Endothelial cell of umbilical vein (primary cell): ENCODE measurements at regions not wholly inside any gene's neighbourhood (a gene's known extent, or its start where the extent isn't known, plus 50 kb on each side); places are given as distances from the start of the nearest gene placed in this dataset.

ENCODE experiments used
- BruUV-seq: library from RNA; stranded (reverse); fragments of 400-500 nt; replicated peaks from 2 replicates; lab custom pipeline; 2021; lab: Mats Ljungman, UMichigan
- CTCF ChIA-PET: fragments of 300-600, 350-600 bp; sonication (Branson Sonifier 250); formaldehyde crosslinking; loops from one replicate; lab custom pipeline; 2021; ENCODE audit warnings: antibody characterized with exemption, inconsistent platforms; lab: Charles Lee
- POLR2A ChIA-PET: fragments of 300-600, 350-600 bp; sonication (Branson Sonifier 250); formaldehyde crosslinking; loops from one replicate; lab custom pipeline; 2021; ENCODE audit warnings: antibody characterized with exemption, inconsistent platforms; lab: Charles Lee
- DNase-seq: peaks from one replicate; pipeline ENCODE4 v3.0.0-alpha.2; 2011; ENCODE audit warnings: low read depth, low spot score
- FAIRE-seq: peaks from 2 replicates; lab custom pipeline; 2011; peaks lifted over from hg19 to GRCh38; lab: Jason Lieb, UNC
- H2AFZ ChIP-seq: 2 replicates; pipeline ENCODE4 v1.6.0; 2012; ENCODE audit warnings: low read depth, low read length, control low read depth, inconsistent platforms
- H3K27ac ChIP-seq: 2 replicates; pipeline ENCODE4 v1.5.1; 2011; ENCODE audit warnings: low read depth, mild to moderate bottlenecking, control low read depth, low read length, moderate library complexity; ENCODE audit not compliant: insufficient read depth
- H3K27me3 ChIP-seq, 2 experiments: 2 replicates each; pipeline versions ENCODE4 v1.6.0 to v1.6.1; 2011; ENCODE audit warnings: low read length in 2 of 2, mixed read lengths in 1 of 2; ENCODE audit not compliant: control insufficient read depth in 2 of 2, insufficient read depth in 2 of 2
- H3K36me3 ChIP-seq, 2 experiments: 2 replicates in 1 of 2; 3 replicates in 1 of 2; pipeline ENCODE4 v1.5.1; 2011; ENCODE audit warnings: low read length in 2 of 2, mild to moderate bottlenecking in 1 of 2, moderate library complexity in 1 of 2; ENCODE audit not compliant: control insufficient read depth in 2 of 2, insufficient read depth in 2 of 2; ENCODE audit errors: extremely low read depth in 1 of 2
- H3K4me1 ChIP-seq: 3 replicates; pipeline ENCODE4 v1.5.1; 2011; ENCODE audit warnings: mild to moderate bottlenecking, low read length; ENCODE audit not compliant: control insufficient read depth, insufficient read depth; ENCODE audit errors: extremely low read depth
- H3K4me2 ChIP-seq: 2 replicates; pipeline ENCODE4 v1.6.1; 2011; ENCODE audit warnings: low read length, control low read depth, mixed read lengths; ENCODE audit not compliant: insufficient read depth
- H3K4me3 ChIP-seq, 3 experiments: fragments of 200-600 bp in 1 of 3; sonication (generic), shearing (Covaris generic) in 1 of 3; replicated peaks in 1 of 3; 2 replicates each; pipeline ENCODE4 v1.5.1; 2011 to 2016; ENCODE audit warnings: control low read depth in 3 of 3, low read length in 3 of 3, mild to moderate bottlenecking in 2 of 3, inconsistent platforms in 1 of 3, low read depth in 1 of 3, moderate library complexity in 1 of 3; ENCODE audit not compliant: insufficient read depth in 1 of 3
- H3K79me2 ChIP-seq: 2 replicates; pipeline ENCODE4 v1.6.0; 2012; ENCODE audit warnings: low read length, inconsistent platforms; ENCODE audit not compliant: control insufficient read depth, insufficient read depth
- H3K9ac ChIP-seq: replicated peaks from 2 replicates; pipeline ENCODE3; 2011; ENCODE audit warnings: low read length, control low read depth; ENCODE audit not compliant: insufficient read depth; ENCODE audit errors: extremely low read depth
- H3K9me1 ChIP-seq: replicated peaks from 3 replicates; pipeline ENCODE4 v1.6.0; 2011; ENCODE audit warnings: mild to moderate bottlenecking, low read length; ENCODE audit not compliant: control insufficient read depth, insufficient read depth; ENCODE audit errors: extremely low read depth
- H3K9me3 ChIP-seq: replicated peaks from 2 replicates; pipeline ENCODE4 v1.5.1; 2012; ENCODE audit warnings: low read length, inconsistent platforms; ENCODE audit not compliant: control insufficient read depth, insufficient read depth
- H4K20me1 ChIP-seq: replicated peaks from 2 replicates; pipeline ENCODE3; 2011; ENCODE audit warnings: mild to moderate bottlenecking, low read length; ENCODE audit not compliant: control insufficient read depth, insufficient read depth; ENCODE audit errors: extremely low read depth
- EZH2 ChIP-seq: IDR thresholded peaks from 2 replicates; pipeline ENCODE4 v1.6.1; 2012; ENCODE audit warnings: borderline replicate concordance, low read depth, mild to moderate bottlenecking, moderate library complexity, low read length, inconsistent platforms; ENCODE audit not compliant: severe bottlenecking
- FOS ChIP-seq: IDR thresholded peaks from 2 replicates; pipeline ENCODE4 v1.6.1; 2011; ENCODE audit warnings: mild to moderate bottlenecking, low read length, moderate library complexity, borderline replicate concordance; ENCODE audit not compliant: insufficient read depth
- JUN ChIP-seq: IDR thresholded peaks from 2 replicates; pipeline ENCODE4 v1.6.1; 2011; ENCODE audit warnings: borderline replicate concordance, low read depth; ENCODE audit not compliant: insufficient read length, insufficient read depth
- POLR2A ChIP-seq: IDR thresholded peaks from 2 replicates; pipeline ENCODE4 v1.6.1; 2012; ENCODE audit warnings: low read depth, mild to moderate bottlenecking, control low read depth, low read length
- POLR2AphosphoS5 ChIP-seq: IDR thresholded peaks from 2 replicates; pipeline ENCODE4 v1.6.1; 2012; ENCODE audit warnings: low read depth, mild to moderate bottlenecking, control low read depth, low read length, moderate library complexity; ENCODE audit not compliant: insufficient read depth
- dilution Hi-C: fragments of 300-500 bp; cut with MboI; formaldehyde crosslinking; loops from one replicate; pipeline ENCODE4 v1.15.0; 2019; ENCODE audit warnings: low sequenced_read_pairs; ENCODE audit not compliant: extremely low pct_ligation_motif_present
- intact Hi-C: fragments of 100-400 bp; cut with micrococcal nuclease; formaldehyde crosslinking; loops from one replicate; pipeline ENCODE4 v1.10.0; 2022
- TF ChIP-seq, protein P1 (sequence below): IDR thresholded peaks from 2 replicates; pipeline ENCODE4 v1.6.1; 2011; ENCODE audit not compliant: insufficient read depth, insufficient read length

DNA sequence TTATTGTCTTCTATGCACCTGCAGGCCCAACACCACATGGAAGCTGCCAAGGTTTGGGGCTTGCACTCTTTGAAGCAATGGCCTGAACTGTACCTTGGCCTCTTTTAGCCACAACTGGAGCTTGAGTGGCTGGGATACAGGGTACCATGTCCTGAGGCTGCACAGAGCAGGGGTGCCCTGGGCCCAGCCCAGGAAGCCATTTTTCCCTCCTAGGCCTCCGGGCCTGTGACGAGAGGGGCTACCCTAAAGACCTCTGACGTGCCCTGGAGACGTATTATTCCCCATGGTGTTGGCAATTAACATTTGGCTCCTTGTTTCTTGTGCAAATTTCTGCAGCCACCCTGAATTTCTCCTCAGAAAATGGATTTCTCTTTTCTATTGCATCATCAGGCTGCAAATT lies 519.9 kb upstream of the MAGEB18 start:
- POLR2A ChIA-PET = no interaction called here
- DNase-seq = no peak
- H3K27me3 ChIP-seq = no peaks in the 10 kb centered on the region
- dilution Hi-C loops (no loop called here), intact Hi-C loops (no loop called here)
- no peaks in the 10 kb centered on the region for H3K9me1 ChIP-seq
- no peak overlapping the region for H3K27ac ChIP-seq
- H3K36me3 ChIP-seq = no peaks in the 10 kb centered on the region
- CTCF ChIA-PET = no interaction called here
- H2AFZ ChIP-seq = no peak overlapping the region
- FAIRE-seq = no peak
- BruUV-seq = no TSS peak
- H3K79me2 ChIP-seq = no peaks in the 10 kb centered on the region
- H3K9ac ChIP-seq = no peak overlapping the region
- no peaks in the 10 kb centered on the region for H3K4me1 ChIP-seq
- no peaks in the 10 kb centered on the region for H4K20me1 ChIP-seq
- no peak overlapping the region for H3K4me2 ChIP-seq
- no peak for TF ChIP-seq POLR2AphosphoS5
- H3K9me3 ChIP-seq = no peaks in the 10 kb centered on the region
- H3K4me3 ChIP-seq = no peak overlapping the region

DNA sequence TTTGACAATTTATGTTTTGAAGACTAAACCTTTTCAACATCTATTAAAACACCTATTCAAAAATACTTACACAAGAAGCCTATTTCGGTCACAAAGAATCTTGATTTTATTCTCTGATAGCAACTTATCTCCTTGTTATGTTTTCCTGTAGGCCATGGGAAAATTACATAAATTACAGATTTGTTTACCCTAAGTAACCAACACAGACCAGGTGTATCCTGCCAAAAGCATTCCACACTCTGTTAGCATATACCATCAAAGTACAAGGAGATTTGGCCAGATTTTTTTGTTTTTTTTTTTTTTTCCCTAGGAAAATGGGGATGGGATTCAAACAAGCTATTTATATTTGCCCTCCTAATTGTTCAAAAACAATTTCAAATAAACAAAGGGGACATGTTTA lies 497.9 kb upstream of the MAGEB18 start:
- Histone ChIP-seq H3K79me2 (no peaks in the 10 kb centered on the region), H3K9me1 (no peaks in the 10 kb centered on the region), H3K27me3 (no peaks in the 10 kb centered on the region), H3K27ac (no peak overlapping the region), H3K9me3 (no peaks in the 10 kb centered on the region), H3K4me1 (no peaks in the 10 kb centered on the region), H3K4me3 (no peak overlapping the region), H3K36me3 (no peaks in the 10 kb centered on the region), H4K20me1 (no peaks in the 10 kb centered on the region), H2AFZ (no peak overlapping the region), H3K9ac (no peak overlapping the region), H3K4me2 (no peak overlapping the region)
- CTCF ChIA-PET = no interaction called here
- BruUV-seq = no TSS peak
- FAIRE-seq (no peak), DNase-seq (peak; percentile 49)
- TF ChIP-seq JUN (no peak), EZH2 (no peak), FOS (no peak), POLR2A (no peak)
- TF ChIP-seq, protein P1, sequence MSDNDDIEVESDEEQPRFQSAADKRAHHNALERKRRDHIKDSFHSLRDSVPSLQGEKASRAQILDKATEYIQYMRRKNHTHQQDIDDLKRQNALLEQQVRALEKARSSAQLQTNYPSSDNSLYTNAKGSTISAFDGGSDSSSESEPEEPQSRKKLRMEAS = no peak
- dilution Hi-C loops (no loop called here), intact Hi-C loops (no loop called here)
- POLR2A ChIA-PET = no interaction called here
